Stimulated activated naive B cell treated with anti-CD40 and anti-IgM and Interleukin-4, amounts not matched to agents 10 μg/mL and 1 μg/mL and 100 μg/mL, for 72 hours (primary cell): ENCODE measurements at regions not wholly inside any gene's neighbourhood (a gene's known extent, or its start where the extent isn't known, plus 50 kb on each side); places are given as distances from the start of the nearest gene placed in this dataset.
"Not testable (repeated sequence)": the region's sequence is repeated elsewhere in the genome, so short reads cannot be mapped to it uniquely, and the experiment has no call there.

Experiments
- ATAC-seq, 2 donors: fragments of 150-1000 bp; cut with Tn5 transposase; replicated peaks; 2 replicates each; pipeline ENCODE4 v1.10.0; 2021; ENCODE audit warnings: moderate library complexity in 1 of 2
- DNase-seq: peaks from one replicate; pipeline ENCODE4 v3.0.0; 2021
- H3K27ac Mint-ChIP-seq: one replicate; pipeline ENCODE4 v1.8.0; 2022; ENCODE audit warnings: mild to moderate bottlenecking, mixed read lengths
- H3K27me3 Mint-ChIP-seq, 2 donors: one replicate each; pipeline ENCODE4 v1.8.0; 2022; ENCODE audit warnings: mixed read lengths in 2 of 2
- H3K36me3 Mint-ChIP-seq, 2 donors: one replicate each; pipeline ENCODE4 v1.8.0; 2022; ENCODE audit warnings: mixed read lengths in 2 of 2, mild to moderate bottlenecking in 1 of 2
- H3K4me1 Mint-ChIP-seq, 2 donors: one replicate each; pipeline ENCODE4 v1.8.0; 2022; ENCODE audit warnings: mixed read lengths in 2 of 2, mild to moderate bottlenecking in 1 of 2
- H3K4me3 Mint-ChIP-seq, 2 donors: one replicate each; pipeline ENCODE4 v1.8.0; 2022; ENCODE audit warnings: mild to moderate bottlenecking in 2 of 2, mixed read lengths in 2 of 2, moderate library complexity in 1 of 2
- H3K9me3 Mint-ChIP-seq, 2 donors: one replicate each; pipeline ENCODE4 v1.8.0; 2022; ENCODE audit warnings: mixed read lengths in 2 of 2, mild to moderate bottlenecking in 1 of 2

- H3K36me3 Mint-ChIP-seq, H3K4me1 Mint-ChIP-seq, H3K27ac Mint-ChIP-seq, H3K4me3 Mint-ChIP-seq, H3K9me3 Mint-ChIP-seq, H3K27me3 Mint-ChIP-seq, DNase-seq: not testable (repeated sequence)
- peak; percentile 45 to 57 for ATAC-seq
Measured at GRCh38 chr4:118539412-118540077, 145.6 kb upstream of the METTL14 start.

- not testable (repeated sequence) for H3K27ac Mint-ChIP-seq, DNase-seq, H3K9me3 Mint-ChIP-seq, H3K4me3 Mint-ChIP-seq, ATAC-seq, H3K36me3 Mint-ChIP-seq, H3K4me1 Mint-ChIP-seq, H3K27me3 Mint-ChIP-seq
Measured at GRCh38 chr4:118556576-118556975, 128.6 kb upstream of the METTL14 start.

DNA sequence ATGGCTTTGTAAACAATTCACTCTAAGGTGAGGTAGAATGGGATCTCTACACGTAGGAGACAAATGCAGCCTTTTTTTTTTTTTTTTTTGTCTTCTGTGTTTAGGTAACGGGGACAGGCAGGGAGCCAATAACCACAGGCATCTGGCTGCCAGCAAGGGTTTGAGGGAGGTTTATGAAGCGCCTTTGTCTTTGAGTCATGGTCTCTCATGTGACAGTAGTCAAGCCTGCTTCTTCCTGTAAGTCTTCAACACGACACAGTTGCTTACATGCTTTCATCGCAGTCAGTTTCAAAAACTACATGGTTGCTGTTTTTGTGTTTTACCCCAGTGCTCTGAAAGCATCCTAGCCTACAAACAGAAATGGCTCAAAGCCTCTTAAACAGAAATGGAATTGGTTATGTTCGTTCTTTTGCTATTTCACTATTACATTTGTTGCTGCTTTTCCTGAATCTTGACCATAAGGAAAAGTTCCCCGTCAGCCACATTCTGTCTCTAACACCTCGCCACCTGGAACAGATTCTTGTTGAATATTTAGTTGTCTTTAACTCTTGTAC lies 127.8 kb upstream of the METTL14 start:
- peaks cover 6% of the 10 kb centered on the region in 2 donors for H3K27me3 Mint-ChIP-seq
- H3K4me1 Mint-ChIP-seq, result no peaks in the 10 kb centered on the region
- no peak overlapping the region for H3K4me3 Mint-ChIP-seq
- H3K27ac Mint-ChIP-seq, result no peak overlapping the region
- DNase-seq (no peak), ATAC-seq (no peak)
- no peaks in the 10 kb centered on the region for H3K9me3 Mint-ChIP-seq
- H3K36me3 Mint-ChIP-seq, result no peaks in the 10 kb centered on the region

DNA sequence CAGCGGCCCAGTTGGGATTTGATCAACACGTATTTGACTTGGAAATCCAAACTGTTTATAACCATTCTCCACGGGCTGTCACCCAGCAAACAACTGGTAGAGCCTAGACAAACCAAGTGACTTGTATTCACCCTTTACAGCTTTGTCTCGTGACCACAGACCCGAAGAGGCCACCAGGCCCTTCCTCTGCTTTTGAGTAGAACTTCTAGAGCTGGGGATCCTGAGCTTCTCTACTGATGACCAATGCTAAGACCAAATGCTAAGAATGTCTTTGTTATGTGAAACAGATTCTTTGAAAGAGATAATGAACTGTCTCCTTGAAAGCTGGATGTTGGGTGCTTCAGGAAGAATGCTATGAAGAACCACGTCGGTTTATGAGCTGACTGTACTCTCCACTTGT lies 127.0 kb upstream of the METTL14 start:
- not testable (repeated sequence) for DNase-seq, H3K9me3 Mint-ChIP-seq, H3K27ac Mint-ChIP-seq, H3K4me1 Mint-ChIP-seq, H3K27me3 Mint-ChIP-seq, ATAC-seq, H3K4me3 Mint-ChIP-seq, H3K36me3 Mint-ChIP-seq

DNA sequence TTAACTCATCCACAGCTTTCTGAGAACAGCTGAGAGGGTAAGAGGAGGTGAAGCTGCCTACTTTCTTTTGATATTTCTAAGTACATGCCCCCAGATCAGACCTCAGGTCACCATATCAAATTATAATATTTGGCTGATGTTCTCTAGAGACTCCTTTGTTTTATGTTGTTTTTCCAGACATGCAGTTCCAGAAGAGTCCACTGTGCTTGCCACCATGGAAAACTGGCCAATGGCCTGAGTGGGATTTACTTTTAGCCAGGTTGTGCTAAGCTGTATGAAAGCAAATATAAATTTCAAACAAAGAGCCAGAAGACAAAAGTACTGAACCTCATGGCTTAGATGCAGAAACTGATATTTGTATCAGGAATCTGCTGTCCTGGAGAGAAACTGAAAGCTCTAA lies 123.6 kb upstream of the METTL14 start:
- not testable (repeated sequence) for H3K36me3 Mint-ChIP-seq, H3K4me3 Mint-ChIP-seq, ATAC-seq, H3K27ac Mint-ChIP-seq, H3K9me3 Mint-ChIP-seq, DNase-seq, H3K4me1 Mint-ChIP-seq, H3K27me3 Mint-ChIP-seq

GRCh38 chr4:118566003-118566513 lies 119.1 kb upstream of the METTL14 start:
- not testable (repeated sequence) for H3K9me3 Mint-ChIP-seq, H3K27ac Mint-ChIP-seq, H3K4me3 Mint-ChIP-seq, H3K27me3 Mint-ChIP-seq, H3K36me3 Mint-ChIP-seq, H3K4me1 Mint-ChIP-seq
- DNase-seq, result peak; percentile 2
- ATAC-seq, result peak; percentile 77 to 86

DNA sequence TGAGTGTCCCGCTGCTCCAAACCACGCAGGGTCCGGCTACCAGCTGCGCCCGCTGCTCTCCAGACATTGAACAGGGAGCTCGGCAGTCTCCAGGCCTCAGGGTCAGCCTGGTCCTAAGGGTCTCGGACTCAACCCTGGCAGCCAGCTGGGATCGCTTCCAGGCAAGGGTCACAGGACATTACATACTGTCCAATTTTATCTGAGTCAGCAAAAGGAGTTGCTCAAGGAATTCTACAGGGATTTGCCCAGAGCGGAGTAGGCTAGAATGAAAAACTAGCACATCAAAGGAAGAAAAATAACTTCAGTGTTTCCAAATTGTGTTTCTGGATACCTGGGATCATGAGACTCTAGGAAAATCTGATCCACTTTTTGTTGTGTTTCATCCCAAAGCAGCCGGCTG lies 112.2 kb upstream of the METTL14 start:
- not testable (repeated sequence) for H3K4me3 Mint-ChIP-seq, H3K4me1 Mint-ChIP-seq, DNase-seq, H3K36me3 Mint-ChIP-seq, ATAC-seq, H3K9me3 Mint-ChIP-seq, H3K27ac Mint-ChIP-seq
- H3K27me3 Mint-ChIP-seq, result peaks cover 0 to 17% of the 10 kb centered on the region in 2 donors

- H3K4me1 Mint-ChIP-seq, DNase-seq, ATAC-seq, H3K9me3 Mint-ChIP-seq, H3K36me3 Mint-ChIP-seq, H3K27ac Mint-ChIP-seq, H3K4me3 Mint-ChIP-seq: not testable (repeated sequence)
- peaks cover 0 to 21% of the 10 kb centered on the region in 2 donors for H3K27me3 Mint-ChIP-seq
Measured at GRCh38 chr4:118574251-118574913, 110.8 kb upstream of the METTL14 start.

DNA sequence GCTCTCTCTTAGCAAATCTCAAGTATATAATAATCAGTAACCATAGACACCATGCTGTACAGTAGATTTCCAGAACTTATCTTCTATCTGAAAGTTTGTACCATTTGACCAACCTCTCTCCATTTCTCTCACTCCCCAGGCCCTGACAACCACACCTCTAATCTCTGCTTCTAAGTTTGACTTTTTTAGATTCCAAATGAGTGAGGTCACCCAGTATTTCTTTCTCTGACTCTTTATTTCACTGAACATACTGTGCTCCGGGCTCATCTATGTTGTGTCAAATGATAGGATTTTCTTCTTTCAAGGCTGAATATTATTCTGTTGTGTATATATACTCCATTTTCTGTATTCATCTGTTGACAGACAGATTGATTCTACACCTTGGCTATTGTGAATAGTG lies 110.1 kb upstream of the METTL14 start:
- not testable (repeated sequence) for DNase-seq, H3K27ac Mint-ChIP-seq, ATAC-seq, H3K4me1 Mint-ChIP-seq, H3K36me3 Mint-ChIP-seq, H3K4me3 Mint-ChIP-seq, H3K9me3 Mint-ChIP-seq
- peaks cover 0 to 23% of the 10 kb centered on the region in 2 donors for H3K27me3 Mint-ChIP-seq

- H3K9me3 Mint-ChIP-seq, ATAC-seq, H3K36me3 Mint-ChIP-seq: not testable (repeated sequence)
Measured at GRCh38 chr4:118575726-118576125, 109.5 kb upstream of the METTL14 start.

DNA sequence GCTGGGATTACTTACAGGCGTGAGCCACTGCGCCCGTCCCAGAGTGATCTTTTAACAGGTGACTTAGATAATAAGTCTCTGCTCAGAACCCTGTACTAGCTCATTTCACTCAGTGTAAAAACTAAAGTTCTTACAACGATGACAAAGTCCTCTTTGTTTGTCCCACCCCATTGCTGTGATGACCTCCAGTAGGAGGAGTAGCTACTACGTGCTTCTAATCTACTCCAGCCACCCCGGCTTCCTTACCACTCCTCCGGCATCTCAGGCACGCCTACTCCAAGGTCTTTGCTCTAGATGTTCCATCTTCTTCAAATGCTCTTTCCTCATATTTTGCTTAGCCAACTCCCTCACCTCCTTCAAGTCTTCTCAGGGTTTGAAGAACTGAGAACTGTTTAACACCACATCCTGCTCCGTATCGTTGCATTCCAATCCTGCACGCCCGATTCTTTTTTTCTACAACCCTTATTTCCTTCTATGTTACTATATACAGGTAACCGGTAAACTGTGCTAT lies 108.4 kb upstream of the METTL14 start:
- H3K4me1 Mint-ChIP-seq, H3K9me3 Mint-ChIP-seq, H3K36me3 Mint-ChIP-seq, DNase-seq, H3K4me3 Mint-ChIP-seq, ATAC-seq, H3K27ac Mint-ChIP-seq: not testable (repeated sequence)
- H3K27me3 Mint-ChIP-seq, result peaks cover 5 to 31% of the 10 kb centered on the region in 2 donors

More at GRCh38 chr4:118575726-118576125, 109.5 kb upstream of the METTL14 start:
- not testable (repeated sequence) for DNase-seq, H3K4me3 Mint-ChIP-seq, H3K4me1 Mint-ChIP-seq, H3K27ac Mint-ChIP-seq
- H3K27me3 Mint-ChIP-seq, result peaks cover 0 to 28% of the 10 kb centered on the region in 2 donors

GRCh38 chr4:118585015-118585414 lies 100.2 kb upstream of the METTL14 start:
- H3K36me3 Mint-ChIP-seq, result no peaks in the 10 kb centered on the region

DNA sequence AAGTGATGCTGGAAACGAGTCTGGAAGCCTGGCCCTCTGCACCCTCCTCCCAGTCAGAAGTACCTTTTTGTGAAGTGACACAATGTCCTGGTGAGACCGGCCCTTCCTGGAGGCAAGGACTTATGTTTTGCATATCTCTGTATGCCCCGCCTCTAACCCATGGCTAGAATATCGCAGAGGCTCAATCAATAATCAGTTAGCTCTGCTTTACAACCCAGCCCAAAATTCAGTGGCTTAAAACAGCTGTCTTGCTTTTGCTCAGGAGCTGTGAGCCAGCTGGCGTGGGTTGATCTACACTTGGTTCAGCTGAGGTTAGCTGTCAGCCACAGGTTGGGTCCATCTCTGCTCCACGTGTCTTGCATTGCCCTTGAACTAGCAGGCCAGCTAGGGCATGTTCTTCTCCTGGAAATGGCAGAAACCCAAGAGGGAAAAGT lies 98.8 kb upstream of the METTL14 start:
- DNase-seq, result no peak
- Mint-ChIP-seq H3K4me3 (no peak overlapping the region), H3K27ac (no peak overlapping the region), H3K4me1 (peaks cover 3 to 12% of the 10 kb centered on the region in 2 donors), H3K9me3 (no peaks in the 10 kb centered on the region), H3K36me3 (no peaks in the 10 kb centered on the region), H3K27me3 (peaks cover 13 to 18% of the 10 kb centered on the region in 2 donors)
- ATAC-seq, result no peak

More at GRCh38 chr4:118585015-118585414, 100.2 kb upstream of the METTL14 start:
- ATAC-seq, result no peak
- no peak overlapping the region for H3K27ac Mint-ChIP-seq
- peaks cover 17 to 31% of the 10 kb centered on the region in 2 donors for H3K27me3 Mint-ChIP-seq
- peaks cover 0 to 6% of the 10 kb centered on the region in 2 donors for H3K4me1 Mint-ChIP-seq
- H3K4me3 Mint-ChIP-seq, result no peak overlapping the region
- no peak for DNase-seq
- H3K9me3 Mint-ChIP-seq, result no peaks in the 10 kb centered on the region

DNA sequence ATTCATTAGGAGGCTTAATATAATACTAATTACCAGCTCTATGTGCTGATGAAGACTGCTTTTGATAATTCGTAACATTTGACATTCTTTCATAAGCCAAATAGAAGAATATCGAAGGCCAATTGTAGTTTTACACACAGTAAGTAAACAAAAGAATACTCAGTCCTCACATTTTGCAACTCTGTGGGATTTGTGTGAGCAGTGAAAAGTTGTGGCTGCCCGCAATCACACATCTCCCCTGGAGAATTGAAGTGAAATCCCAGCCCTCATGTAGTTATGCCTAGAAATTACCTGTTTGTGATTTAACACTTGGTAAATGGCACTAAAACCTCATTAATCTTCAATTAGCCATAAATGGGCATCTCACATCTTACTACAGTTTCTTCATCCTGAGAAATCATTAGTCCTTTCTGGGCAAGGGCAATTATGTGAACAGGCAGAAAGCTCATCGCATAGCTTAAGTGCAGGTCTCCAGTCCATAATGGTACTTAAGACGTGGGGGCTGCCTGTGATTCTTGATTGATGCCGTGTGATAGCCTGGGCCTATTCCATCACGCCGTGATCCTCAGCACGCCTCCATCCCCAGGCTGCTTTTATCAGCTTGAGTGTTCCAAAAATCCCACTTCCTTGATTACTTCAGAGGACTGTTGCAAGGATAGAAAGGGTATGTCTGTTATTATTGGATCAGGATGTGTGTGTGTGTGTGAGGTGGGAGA lies 97.9 kb upstream of the METTL14 start:
- Mint-ChIP-seq H3K4me3 (no peak overlapping the region), H3K27ac (no peak overlapping the region), H3K9me3 (no peaks in the 10 kb centered on the region), H3K4me1 (peaks cover 5 to 16% of the 10 kb centered on the region in 2 donors), H3K27me3 (peaks cover 12 to 17% of the 10 kb centered on the region in 2 donors), H3K36me3 (peaks cover 0 to 3% of the 10 kb centered on the region in 2 donors)
- DNase-seq (no peak), ATAC-seq (no peak)
